GM04503 (cell line): ENCODE measurements at regions not wholly inside any gene's neighbourhood (a gene's known extent, or its start where the extent isn't known, plus 50 kb on each side); places are given as distances from the start of the nearest gene placed in this dataset.
"Not testable (repeated sequence)": the region's sequence is repeated elsewhere in the genome, so short reads cannot be mapped to it uniquely, and the experiment has no call there.

ENCODE experiments used
- DNase-seq: peaks from one replicate; pipeline ENCODE4 v3.0.0-alpha.2; 2012; ENCODE audit warnings: low read depth

DNA sequence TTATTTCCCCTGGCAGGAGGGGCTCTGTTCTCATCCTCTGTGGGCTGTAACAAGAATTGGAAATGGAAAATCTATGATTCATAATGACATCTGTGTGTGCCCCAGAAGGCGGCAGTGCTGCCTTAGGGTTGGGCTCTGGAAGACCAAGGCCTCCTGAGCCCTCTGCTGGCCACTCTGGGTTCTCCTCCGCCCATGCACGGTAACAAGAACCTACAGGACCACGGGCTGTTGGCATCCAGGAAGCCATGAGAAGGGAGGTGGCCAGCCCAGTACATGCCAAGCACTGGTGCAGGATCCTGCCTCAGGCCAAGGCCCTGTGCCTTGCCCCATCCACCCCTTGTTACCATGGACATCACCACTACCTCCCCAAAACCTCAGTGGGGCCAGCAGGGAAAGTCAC, 454.2 kb downstream of the TP53TG3F start:
- not testable (repeated sequence) for DNase-seq

GRCh38 chr16:33920761-33921545, 461.5 kb downstream of the TP53TG3F start:
- not testable (repeated sequence) for DNase-seq

GRCh38 chr16:33922914-33923313, 463.5 kb downstream of the TP53TG3F start:
- DNase-seq, result not testable (repeated sequence)

DNA sequence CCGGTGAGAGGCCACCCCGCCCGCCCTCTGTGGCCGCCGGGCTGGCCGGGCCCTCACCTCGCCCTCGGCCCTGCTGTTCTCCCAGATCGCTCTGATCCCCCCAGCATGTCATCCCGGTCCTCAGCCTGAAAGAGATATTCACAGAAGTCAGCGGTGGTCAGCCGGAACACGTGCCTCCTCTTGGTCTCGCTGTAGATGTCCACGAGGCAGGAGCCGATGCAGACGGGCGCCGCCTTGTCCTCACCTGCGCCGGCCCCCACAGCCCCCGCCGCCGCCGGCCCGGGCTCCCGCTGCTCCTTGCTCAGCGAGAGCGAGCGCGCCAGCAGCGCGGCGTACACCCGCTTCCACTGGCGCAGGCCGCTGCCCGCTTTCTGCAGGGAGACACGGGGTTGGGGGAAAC, 468.6 kb downstream of the TP53TG3F start:
- not testable (repeated sequence) for DNase-seq

- DNase-seq, result not testable (repeated sequence)
Observed at GRCh38 chr16:33932191-33932590, 472.8 kb downstream of the TP53TG3F start.

DNA sequence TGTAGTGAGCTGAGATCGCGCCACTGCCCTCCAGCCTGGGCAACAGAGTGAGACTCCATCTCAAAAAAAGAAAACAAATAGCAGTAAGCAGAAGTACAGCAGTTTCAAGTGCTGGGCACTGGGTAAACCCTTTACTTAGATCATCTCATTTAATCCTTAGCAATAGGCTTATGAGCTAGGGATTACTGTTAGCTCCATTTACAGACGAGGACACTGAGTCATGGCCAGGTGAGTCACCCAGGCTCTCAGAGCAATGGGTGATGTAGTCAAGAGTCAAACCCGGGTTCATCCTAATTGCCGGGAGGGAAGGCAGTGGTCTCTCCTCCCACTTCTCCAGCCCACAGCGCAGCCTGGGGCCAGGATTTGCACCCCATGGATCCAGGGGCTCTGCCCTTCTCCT, 473.6 kb downstream of the TP53TG3F start:
- not testable (repeated sequence) for DNase-seq

- not testable (repeated sequence) for DNase-seq
Observed at GRCh38 chr16:33935766-33936165, 476.4 kb downstream of the TP53TG3F start.

DNA sequence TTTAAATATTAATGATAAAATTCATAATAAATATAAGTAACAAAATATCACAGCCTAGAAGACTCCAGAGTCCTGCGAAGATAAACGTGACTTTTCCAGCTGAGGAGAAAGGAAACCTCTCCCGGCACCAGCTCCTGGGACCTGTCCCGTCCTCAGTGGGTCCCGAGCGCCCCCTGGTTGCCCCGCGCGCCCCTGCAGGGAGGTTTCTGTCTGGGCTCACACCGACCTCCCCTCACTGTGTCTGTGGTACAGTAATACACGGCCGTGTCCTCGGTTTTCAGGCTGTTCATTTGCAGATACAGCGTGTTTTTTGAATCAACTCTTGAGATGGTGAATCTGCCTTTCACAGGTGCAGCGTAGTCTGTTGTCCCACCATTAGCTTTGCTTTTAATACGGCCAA, 478.7 kb downstream of the TP53TG3F start:
- not testable (repeated sequence) for DNase-seq

- not testable (repeated sequence) for DNase-seq
Observed at GRCh38 chr16:33961536-33961935, 502.1 kb downstream of the TP53TG3F start.

GRCh38 chr16:33965534-33965933, 506.1 kb downstream of the TP53TG3F start:
- not testable (repeated sequence) for DNase-seq

- not testable (repeated sequence) for DNase-seq
Observed at GRCh38 chr16:33966855-33967254, 507.4 kb downstream of the TP53TG3F start.

DNA sequence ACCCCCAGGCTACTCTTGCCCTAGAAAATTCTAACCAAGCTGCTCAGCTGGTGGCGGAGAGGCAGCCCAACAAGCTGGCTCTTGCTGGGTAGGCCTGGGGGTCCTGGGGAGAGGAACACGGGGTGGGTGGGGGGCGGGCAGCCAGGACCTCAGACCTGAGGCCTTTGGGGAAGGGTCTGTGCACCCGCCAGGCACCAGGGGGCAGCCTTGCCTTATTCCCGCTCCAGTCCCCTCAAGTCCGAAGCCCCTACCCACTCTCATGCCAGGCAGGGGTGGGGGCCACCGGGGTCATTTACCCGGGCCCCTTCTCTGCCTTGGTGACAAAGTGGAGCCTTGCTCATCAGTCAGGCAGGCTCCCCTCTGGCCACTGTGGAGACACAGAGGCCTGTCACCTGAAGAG, 515.1 kb downstream of the TP53TG3F start:
- not testable (repeated sequence) for DNase-seq

- DNase-seq, result not testable (repeated sequence)
Observed at GRCh38 chr16:33975744-33976143, 516.3 kb downstream of the TP53TG3F start.

- not testable (repeated sequence) for DNase-seq
Observed at GRCh38 chr16:33976521-33976920, 517.1 kb downstream of the TP53TG3F start.

- not testable (repeated sequence) for DNase-seq
Observed at GRCh38 chr16:33978784-33979183, 519.4 kb downstream of the TP53TG3F start.

DNA sequence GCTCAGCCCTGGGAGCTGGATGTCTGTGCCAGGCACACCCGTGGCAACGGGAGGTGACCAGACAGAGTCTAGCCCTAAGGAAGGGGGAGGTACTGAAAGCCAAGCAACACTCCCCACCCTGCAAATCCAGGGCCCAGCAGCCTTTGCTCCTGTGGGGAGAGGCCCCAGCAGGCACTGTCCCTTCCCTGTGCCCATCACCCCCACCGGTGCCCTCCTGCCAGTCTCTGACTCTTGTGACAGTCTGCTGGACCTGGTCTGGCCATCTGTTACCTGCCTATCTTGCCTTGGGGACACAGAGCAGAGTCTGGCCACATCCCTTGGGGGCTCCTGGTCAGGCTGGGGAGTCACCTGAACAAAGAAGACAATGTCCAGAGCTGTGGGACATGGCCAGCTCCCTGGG, 520.2 kb downstream of the TP53TG3F start:
- DNase-seq, result not testable (repeated sequence)

- DNase-seq, result not testable (repeated sequence)
Observed at GRCh38 chr16:33980736-33981135, 521.3 kb downstream of the TP53TG3F start.

DNA sequence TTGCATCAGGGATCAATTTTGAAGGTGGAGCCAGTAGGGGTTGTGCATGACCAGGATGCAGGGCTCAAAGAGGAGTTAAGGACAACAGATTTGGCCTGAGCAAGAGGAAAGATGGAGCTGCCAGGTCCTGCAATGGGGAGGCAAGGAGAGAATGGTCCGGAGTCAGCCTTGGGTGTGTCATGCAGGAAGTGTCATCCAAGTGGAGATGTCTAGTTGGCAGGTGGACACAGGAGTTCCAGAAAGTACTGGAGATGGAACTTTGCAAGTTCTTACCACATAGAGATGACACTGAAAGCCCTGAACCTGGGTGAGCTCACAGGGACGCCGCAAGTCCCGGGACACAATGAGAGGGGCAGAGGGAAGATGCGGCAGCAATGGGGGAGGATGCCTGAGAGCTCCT, 525.0 kb downstream of the TP53TG3F start:
- not testable (repeated sequence) for DNase-seq

DNA sequence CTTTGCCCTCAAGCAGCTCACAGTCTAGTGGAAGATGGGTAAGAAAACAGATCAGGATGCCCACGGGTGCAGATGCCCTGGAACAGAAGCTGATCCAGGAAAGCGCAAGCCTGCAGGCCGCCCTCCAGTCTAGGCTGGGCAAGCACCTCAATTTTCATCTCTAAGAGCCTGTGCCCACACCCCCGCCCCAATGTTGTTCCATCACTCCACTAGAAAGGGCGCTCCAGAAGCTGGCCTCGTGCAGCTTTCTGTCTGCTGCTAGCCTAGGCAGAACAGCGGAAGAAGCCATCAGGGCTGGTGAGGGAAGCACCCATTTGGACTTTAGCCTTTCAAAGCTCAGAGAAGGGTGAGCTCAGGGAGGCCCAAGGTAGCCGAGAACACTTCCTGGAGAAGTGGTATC, 527.1 kb downstream of the TP53TG3F start:
- DNase-seq, result not testable (repeated sequence)

DNA sequence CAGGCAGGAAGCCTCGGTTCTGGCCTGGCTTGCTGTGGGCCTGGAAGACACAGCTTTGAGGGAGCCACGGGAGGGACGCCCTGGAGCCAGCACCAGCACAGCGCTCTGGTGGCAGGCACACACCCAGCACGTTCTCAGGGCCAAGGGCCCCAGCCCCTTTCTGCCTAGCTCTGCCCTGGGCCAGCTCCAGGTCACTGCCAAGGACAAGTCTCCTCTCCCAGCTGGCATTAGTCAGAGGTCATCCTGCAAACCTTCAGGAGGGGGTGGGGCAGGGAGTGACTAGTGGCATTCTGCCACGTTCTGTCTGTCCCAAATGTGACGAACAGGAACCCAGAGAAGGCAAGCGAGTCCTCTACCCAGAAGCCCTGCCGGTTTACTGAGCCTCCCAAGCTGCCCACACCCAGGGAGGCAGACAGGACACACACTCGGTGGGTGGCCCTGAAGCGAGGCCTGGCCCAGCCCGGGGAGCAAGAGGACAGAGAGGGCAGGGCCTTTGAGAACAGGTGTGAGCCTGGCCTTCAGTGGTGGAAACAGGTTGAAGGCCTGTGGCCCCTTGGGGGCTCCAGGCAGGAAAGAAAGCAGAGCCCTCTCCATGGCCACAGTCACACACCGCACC, 528.0 kb downstream of the TP53TG3F start:
- not testable (repeated sequence) for DNase-seq

DNA sequence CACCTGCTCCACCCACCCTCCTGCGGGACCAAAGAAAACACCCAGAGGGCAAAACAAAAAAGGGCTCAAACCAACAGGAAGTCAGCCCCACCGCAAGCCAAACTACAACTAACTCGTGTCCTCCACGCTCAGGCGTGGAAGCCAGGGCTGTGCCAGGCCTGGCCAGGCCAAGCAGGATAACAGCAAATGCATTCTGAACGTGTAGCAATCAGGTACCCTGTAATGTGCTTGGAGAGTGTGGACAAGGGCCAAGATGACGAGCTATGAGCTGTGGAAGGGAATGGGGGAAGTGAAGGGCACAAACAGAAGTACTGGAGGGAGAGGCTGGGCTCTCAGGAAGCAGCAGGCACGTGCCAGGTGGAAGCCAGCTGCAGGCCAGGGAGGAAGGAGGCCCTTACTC, 528.6 kb downstream of the TP53TG3F start:
- not testable (repeated sequence) for DNase-seq

GRCh38 chr16:33990488-33990887, 531.1 kb downstream of the TP53TG3F start:
- not testable (repeated sequence) for DNase-seq

- DNase-seq, result not testable (repeated sequence)
Observed at GRCh38 chr16:33992513-33993177, 533.2 kb downstream of the TP53TG3F start.
